ENCODE measurements at regions not wholly inside any gene's neighbourhood (a gene's known extent, or its start where the extent isn't known, plus 50 kb on each side); places are given as distances from the start of the nearest gene placed in this dataset.

GRCh38 chr5:158195416-158196210 is 336.7 kb upstream of the CLINT1 start:
- TF ChIP-seq, protein P1, sequence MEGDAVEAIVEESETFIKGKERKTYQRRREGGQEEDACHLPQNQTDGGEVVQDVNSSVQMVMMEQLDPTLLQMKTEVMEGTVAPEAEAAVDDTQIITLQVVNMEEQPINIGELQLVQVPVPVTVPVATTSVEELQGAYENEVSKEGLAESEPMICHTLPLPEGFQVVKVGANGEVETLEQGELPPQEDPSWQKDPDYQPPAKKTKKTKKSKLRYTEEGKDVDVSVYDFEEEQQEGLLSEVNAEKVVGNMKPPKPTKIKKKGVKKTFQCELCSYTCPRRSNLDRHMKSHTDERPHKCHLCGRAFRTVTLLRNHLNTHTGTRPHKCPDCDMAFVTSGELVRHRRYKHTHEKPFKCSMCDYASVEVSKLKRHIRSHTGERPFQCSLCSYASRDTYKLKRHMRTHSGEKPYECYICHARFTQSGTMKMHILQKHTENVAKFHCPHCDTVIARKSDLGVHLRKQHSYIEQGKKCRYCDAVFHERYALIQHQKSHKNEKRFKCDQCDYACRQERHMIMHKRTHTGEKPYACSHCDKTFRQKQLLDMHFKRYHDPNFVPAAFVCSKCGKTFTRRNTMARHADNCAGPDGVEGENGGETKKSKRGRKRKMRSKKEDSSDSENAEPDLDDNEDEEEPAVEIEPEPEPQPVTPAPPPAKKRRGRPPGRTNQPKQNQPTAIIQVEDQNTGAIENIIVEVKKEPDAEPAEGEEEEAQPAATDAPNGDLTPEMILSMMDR (IDR thresholded peaks at IDR 0.05) = no peak
- no peak for TF ChIP-seq POLR2A (IDR thresholded peaks at IDR 0.05)
- no peak for TF ChIP-seq POLR2AphosphoS5 (IDR thresholded peaks at IDR 0.05)
